KOPT-K1 (cell line): ENCODE measurements at regions not wholly inside any gene's neighbourhood (a gene's known extent, or its start where the extent isn't known, plus 50 kb on each side); places are given as distances from the start of the nearest gene placed in this dataset.
"Not testable (repeated sequence)": the region's sequence is repeated elsewhere in the genome, so short reads cannot be mapped to it uniquely, and the experiment has no call there.

Experiments used
- H3K27ac ChIP-seq: fragments of 200-600 bp; sonication (generic); 2 replicates; pipeline ENCODE4 v1.5.1; 2016; ENCODE audit warnings: antibody characterized with exemption, mild to moderate bottlenecking, low read depth, low read length; ENCODE audit not compliant: poor library complexity, severe bottlenecking
- H3K36me3 ChIP-seq: fragments of 200-600 bp; sonication (generic); 2 replicates; pipeline ENCODE4 v1.5.1; 2017; ENCODE audit warnings: antibody characterized with exemption, mild to moderate bottlenecking, low read length, moderate library complexity; ENCODE audit not compliant: insufficient read depth
- H3K9me3 ChIP-seq: fragments of 200-600 bp; sonication (generic); 2 replicates; pipeline ENCODE4 v1.5.1; 2017; ENCODE audit warnings: antibody characterized with exemption, low read length, mild to moderate bottlenecking; ENCODE audit not compliant: insufficient read depth, poor library complexity, severe bottlenecking

- Histone ChIP-seq H3K9me3 (no peaks in the 10 kb centered on the region), H3K27ac (no peak overlapping the region), H3K36me3 (no peaks in the 10 kb centered on the region)
Measured at GRCh38 chr15:57797568-57798267, 91.2 kb downstream of the POLR2M start.

DNA sequence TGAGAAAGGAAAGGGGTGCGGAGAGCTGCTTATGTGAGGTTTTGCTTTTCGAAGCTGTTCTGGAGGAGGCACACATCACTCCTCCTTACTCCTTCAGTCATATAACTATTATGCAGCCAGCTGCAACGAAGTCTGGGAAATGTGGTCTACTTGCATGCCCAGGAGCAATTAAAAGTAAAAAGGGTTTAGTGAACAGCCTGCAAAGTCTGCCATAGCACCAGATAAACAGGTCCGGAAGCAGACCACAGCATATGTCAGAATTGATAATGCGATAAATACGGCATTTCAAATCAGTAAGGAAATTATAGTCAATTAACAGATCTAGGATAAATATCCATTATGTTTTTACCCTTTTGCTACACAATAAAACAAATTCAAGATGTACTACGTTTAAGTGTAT, 99.5 kb downstream of the POLR2M start:
- Histone ChIP-seq H3K9me3 (no peaks in the 10 kb centered on the region), H3K27ac (no peak overlapping the region), H3K36me3 (no peaks in the 10 kb centered on the region)

DNA sequence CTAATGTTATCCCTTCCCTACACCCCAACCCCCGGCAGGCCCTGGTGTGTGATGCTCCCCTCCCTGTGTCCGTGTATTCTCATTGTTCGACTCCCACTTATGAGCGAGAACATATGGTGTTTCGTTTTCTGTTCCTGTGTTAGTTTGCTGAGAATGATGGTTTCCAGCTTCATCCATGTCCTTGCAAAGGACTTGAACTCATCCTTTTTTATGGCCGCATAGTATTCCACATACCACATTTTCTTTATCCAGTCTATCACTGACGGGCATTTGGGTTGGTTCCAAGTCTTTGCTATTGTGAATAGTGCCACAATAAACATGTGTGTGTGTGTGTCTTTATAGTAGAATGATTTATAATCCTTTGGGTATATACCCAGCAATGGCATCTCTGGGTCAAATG, 102.8 kb downstream of the POLR2M start:
- H3K27ac ChIP-seq, H3K9me3 ChIP-seq, H3K36me3 ChIP-seq: not testable (repeated sequence)

GRCh38 chr15:57816599-57816998, 110.1 kb downstream of the POLR2M start:
- H3K27ac ChIP-seq = no peak overlapping the region
- no peaks in the 10 kb centered on the region for H3K36me3 ChIP-seq
- no peaks in the 10 kb centered on the region for H3K9me3 ChIP-seq

GRCh38 chr15:57819646-57820045, 113.1 kb downstream of the POLR2M start:
- H3K27ac ChIP-seq = no peak overlapping the region

DNA sequence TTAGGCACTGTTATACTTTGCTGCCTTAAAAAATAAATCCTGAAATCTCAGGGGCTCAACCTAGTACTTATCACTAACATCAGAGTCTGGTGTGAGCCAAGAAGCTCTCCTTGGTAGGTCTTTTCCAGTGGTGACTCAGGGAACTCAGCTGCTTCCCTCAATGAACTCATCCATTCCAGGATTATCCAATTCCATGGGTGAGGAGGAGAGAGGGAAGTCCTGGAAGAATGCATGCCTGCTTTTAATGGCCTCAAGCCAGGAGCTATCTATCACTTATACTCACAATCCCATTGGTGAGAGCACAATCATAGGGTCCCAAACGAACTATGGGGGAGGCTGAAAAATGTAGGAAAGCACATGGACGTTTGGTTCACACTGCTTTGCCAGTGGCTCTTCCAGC, 113.6 kb downstream of the POLR2M start:
- H3K27ac ChIP-seq = no peak overlapping the region
- no peaks in the 10 kb centered on the region for H3K9me3 ChIP-seq
- H3K36me3 ChIP-seq = no peaks in the 10 kb centered on the region

More at GRCh38 chr15:57819646-57820045, 113.1 kb downstream of the POLR2M start:
- no peaks in the 10 kb centered on the region for H3K9me3 ChIP-seq
- no peaks in the 10 kb centered on the region for H3K36me3 ChIP-seq

GRCh38 chr15:57821826-57822225, 115.3 kb downstream of the POLR2M start:
- Histone ChIP-seq H3K27ac (no peak overlapping the region), H3K36me3 (no peaks in the 10 kb centered on the region), H3K9me3 (no peaks in the 10 kb centered on the region)

DNA sequence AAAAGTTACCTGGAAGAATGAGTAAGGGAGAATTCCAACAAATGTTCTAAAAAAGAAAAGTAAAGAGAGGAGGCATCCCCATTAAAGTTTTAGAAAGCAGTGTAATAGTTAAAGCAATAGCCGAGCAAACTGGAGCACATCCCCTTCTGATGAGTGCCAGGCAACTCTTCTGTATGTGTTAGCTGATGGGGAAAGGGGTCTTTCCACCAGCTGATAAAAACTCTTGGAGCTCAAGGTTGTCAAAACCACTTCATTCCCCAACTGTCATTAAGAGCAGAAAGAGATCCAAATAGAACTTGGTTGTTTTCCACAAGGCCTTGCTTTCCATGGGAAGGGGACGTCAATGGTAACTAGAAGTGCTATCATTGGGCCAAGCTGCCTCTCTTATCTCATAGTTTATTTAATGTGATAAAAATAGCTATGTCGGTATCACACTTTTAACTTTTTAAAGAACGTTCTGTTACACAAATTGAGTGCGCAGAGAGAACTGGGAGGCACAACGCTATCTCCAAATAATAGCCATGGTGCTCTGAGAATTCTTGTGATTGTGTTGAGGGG, 116.9 kb downstream of the POLR2M start:
- H3K9me3 ChIP-seq = no peaks in the 10 kb centered on the region
- no peaks in the 10 kb centered on the region for H3K36me3 ChIP-seq
- no peak overlapping the region for H3K27ac ChIP-seq

DNA sequence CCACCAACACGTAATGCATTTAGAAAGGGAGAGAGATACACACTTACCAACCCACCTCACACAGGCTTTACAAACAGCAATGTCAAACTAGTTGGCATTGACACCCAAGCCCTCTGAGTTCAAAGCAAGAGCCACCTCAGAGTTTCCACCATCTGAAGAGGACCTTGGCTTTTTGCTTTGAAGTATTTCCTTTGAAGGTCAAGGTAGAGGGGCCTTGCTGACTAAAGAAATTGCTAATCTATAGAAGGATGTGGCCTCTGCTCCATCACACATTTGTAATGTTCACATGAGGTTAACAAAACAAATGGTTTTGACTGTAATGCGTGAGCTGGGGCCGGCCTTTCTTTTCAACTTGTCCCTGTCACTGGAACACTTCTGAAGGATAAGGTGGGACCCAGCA, 117.7 kb downstream of the POLR2M start:
- no peak overlapping the region for H3K27ac ChIP-seq
- H3K9me3 ChIP-seq = no peaks in the 10 kb centered on the region

GRCh38 chr15:57827021-57827420, 120.5 kb downstream of the POLR2M start:
- Histone ChIP-seq H3K9me3 (no peaks in the 10 kb centered on the region), H3K36me3 (no peaks in the 10 kb centered on the region), H3K27ac (no peak overlapping the region)

More for the DNA sequence above, 117.7 kb downstream of the POLR2M start:
- H3K36me3 ChIP-seq = no peaks in the 10 kb centered on the region

- Histone ChIP-seq H3K36me3 (no peaks in the 10 kb centered on the region), H3K27ac (no peak overlapping the region), H3K9me3 (no peaks in the 10 kb centered on the region)
Measured at GRCh38 chr15:57827971-57828370, 121.5 kb downstream of the POLR2M start.

DNA sequence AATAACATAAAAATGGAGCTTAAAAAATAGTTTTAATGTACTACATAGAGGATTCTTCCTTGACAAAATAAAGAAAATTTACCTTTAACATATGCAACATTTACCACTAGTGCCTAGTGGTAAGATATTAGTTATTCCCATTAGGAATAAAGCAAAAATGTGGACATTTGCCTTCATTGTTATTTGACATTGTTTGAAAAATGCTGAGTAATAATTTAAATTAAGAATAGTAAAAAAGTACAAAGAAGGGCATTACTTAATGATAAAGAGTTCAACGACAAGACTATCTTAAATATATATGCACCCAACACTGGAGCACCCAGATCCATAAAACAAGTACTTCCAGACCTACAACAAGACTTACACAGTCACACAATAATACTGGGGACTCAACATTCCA, 125.7 kb downstream of the POLR2M start:
- H3K36me3 ChIP-seq = no peaks in the 10 kb centered on the region
- H3K9me3 ChIP-seq = peaks cover 15% of the 10 kb centered on the region
- no peak overlapping the region for H3K27ac ChIP-seq

- Histone ChIP-seq H3K36me3 (no peaks in the 10 kb centered on the region), H3K9me3 (peaks cover 15% of the 10 kb centered on the region), H3K27ac (no peak overlapping the region)
Measured at GRCh38 chr15:57835119-57835518, 128.6 kb downstream of the POLR2M start.

DNA sequence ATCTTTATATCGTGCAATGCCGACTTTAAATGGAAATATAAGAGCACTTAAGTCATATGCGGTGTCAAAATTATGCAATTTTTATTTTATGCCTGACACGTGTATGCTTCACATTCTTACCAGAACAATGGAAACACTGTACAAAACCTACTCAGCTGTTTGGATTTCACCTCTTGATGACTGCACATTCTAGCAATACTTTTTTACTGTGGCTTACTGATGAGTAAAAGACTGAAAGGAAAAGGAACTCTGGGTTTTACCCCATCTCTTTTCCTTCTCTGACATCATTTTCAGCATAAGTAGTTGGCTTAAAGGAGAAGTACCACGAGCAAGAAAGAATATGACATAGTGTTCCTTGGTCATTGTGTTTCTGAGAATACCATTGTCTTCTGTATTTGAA, 142.8 kb downstream of the POLR2M start:
- H3K36me3 ChIP-seq = no peaks in the 10 kb centered on the region
- no peaks in the 10 kb centered on the region for H3K9me3 ChIP-seq
- H3K27ac ChIP-seq = no peak overlapping the region

GRCh38 chr15:57854531-57854930, 148.0 kb downstream of the POLR2M start:
- no peaks in the 10 kb centered on the region for H3K36me3 ChIP-seq
- no peak overlapping the region for H3K27ac ChIP-seq
- no peaks in the 10 kb centered on the region for H3K9me3 ChIP-seq

DNA sequence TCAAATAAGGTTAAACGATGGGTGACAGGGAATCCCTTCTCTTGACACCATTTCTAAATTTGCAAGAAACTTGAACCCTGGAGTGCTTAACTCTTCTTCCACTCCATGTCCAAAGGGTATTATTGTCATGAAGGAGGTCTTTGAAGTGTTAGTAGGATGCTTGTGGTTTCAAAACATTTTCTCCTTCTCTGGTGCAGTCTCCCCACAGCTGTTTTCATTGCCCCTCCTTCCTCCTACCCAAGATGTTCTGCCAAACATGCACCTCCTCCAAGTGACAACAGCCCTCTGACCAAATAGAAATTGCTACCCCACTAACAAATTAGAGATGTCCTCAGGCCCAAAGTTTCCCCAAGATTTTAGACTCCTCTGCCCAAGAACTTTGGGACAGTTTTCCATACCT, 151.4 kb downstream of the POLR2M start:
- H3K36me3 ChIP-seq = no peaks in the 10 kb centered on the region
- no peaks in the 10 kb centered on the region for H3K9me3 ChIP-seq
- H3K27ac ChIP-seq = no peak overlapping the region
